ENCODE measurements at regions not wholly inside any gene's neighbourhood (a gene's known extent, or its start where the extent isn't known, plus 50 kb on each side); places are given as distances from the start of the nearest gene placed in this dataset.

DNA sequence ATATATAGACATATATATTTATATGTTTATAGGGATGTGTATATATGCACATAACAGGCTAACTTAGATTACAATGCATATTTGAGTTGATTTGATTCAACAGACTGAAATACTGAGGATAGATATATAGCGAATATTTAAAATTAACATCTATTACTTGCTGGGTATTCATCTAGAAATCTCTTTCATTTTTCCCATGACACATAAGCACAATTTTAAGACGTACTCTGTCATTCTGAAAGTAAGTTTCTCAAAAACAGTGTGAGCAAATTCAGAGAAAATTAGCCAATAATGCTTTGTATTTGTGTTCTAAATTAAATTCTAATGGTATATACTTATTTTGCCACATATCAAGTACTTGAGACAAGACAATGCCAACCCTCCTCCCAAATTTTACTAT lies 907.5 kb upstream of the MDGA2 start:
- TF ChIP-seq, protein P1, sequence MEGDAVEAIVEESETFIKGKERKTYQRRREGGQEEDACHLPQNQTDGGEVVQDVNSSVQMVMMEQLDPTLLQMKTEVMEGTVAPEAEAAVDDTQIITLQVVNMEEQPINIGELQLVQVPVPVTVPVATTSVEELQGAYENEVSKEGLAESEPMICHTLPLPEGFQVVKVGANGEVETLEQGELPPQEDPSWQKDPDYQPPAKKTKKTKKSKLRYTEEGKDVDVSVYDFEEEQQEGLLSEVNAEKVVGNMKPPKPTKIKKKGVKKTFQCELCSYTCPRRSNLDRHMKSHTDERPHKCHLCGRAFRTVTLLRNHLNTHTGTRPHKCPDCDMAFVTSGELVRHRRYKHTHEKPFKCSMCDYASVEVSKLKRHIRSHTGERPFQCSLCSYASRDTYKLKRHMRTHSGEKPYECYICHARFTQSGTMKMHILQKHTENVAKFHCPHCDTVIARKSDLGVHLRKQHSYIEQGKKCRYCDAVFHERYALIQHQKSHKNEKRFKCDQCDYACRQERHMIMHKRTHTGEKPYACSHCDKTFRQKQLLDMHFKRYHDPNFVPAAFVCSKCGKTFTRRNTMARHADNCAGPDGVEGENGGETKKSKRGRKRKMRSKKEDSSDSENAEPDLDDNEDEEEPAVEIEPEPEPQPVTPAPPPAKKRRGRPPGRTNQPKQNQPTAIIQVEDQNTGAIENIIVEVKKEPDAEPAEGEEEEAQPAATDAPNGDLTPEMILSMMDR (IDR thresholded peaks at IDR 0.05), result no peak
- no peak for TF ChIP-seq ZFX (IDR thresholded peaks at IDR 0.05; ENCODE audit: borderline replicate concordance)

All from 22Rv1 (cell line).